Body of pancreas (tissue), 4 donors: ENCODE measurements at regions not wholly inside any gene's neighbourhood (a gene's known extent, or its start where the extent isn't known, plus 50 kb on each side); places are given as distances from the start of the nearest gene placed in this dataset.

ENCODE experiments used
- POLR2A ChIP-seq, 3 donors: fragments of 450-650 bp; IDR thresholded peaks; one replicate each; pipeline ENCODE4 v1.6.1; 2016; ENCODE audit warnings: antibody characterized with exemption in 3 of 3, mild to moderate bottlenecking in 2 of 3
- TF ChIP-seq, protein P1 (sequence below), 7 experiments: fragments of 450-650 bp in 4 of 7; fragments of 200-600 bp in 3 of 7; sonication (generic) in 3 of 7; IDR thresholded peaks; one replicate each; pipeline ENCODE4 v1.5.1; 2016 to 2019; ENCODE audit warnings: antibody characterized with exemption in 7 of 7

- TF ChIP-seq POLR2A (IDR thresholded peaks at IDR 0.05), result no peak
- TF ChIP-seq, protein P1, sequence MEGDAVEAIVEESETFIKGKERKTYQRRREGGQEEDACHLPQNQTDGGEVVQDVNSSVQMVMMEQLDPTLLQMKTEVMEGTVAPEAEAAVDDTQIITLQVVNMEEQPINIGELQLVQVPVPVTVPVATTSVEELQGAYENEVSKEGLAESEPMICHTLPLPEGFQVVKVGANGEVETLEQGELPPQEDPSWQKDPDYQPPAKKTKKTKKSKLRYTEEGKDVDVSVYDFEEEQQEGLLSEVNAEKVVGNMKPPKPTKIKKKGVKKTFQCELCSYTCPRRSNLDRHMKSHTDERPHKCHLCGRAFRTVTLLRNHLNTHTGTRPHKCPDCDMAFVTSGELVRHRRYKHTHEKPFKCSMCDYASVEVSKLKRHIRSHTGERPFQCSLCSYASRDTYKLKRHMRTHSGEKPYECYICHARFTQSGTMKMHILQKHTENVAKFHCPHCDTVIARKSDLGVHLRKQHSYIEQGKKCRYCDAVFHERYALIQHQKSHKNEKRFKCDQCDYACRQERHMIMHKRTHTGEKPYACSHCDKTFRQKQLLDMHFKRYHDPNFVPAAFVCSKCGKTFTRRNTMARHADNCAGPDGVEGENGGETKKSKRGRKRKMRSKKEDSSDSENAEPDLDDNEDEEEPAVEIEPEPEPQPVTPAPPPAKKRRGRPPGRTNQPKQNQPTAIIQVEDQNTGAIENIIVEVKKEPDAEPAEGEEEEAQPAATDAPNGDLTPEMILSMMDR (IDR thresholded peaks at IDR 0.05), result no peak
Measured at GRCh38 chr6:164040994-164041393, 626.5 kb downstream of the QKI start.
